GM19468 (cell line): ENCODE measurements at regions not wholly inside any gene's neighbourhood (a gene's known extent, or its start where the extent isn't known, plus 50 kb on each side); places are given as distances from the start of the nearest gene placed in this dataset.
"Not testable (repeated sequence)": the region's sequence is repeated elsewhere in the genome, so short reads cannot be mapped to it uniquely, and the experiment has no call there.

ENCODE experiments used
- ATAC-seq: cut with Tn5 transposase; IDR thresholded peaks from one replicate; pipeline ENCODE4 v1.9.1; 2021; ENCODE audit warnings: mild to moderate bottlenecking, moderate library complexity, moderate number of reproducible peaks; ENCODE audit not compliant: unreplicated experiment; ENCODE audit errors: extremely low read depth

GRCh38 chr6:100105919-100106529, 112.0 kb upstream of the MCHR2 start:
- ATAC-seq, result no peak

GRCh38 chr6:100105138-100105537, 111.1 kb upstream of the MCHR2 start:
- ATAC-seq, result no peak

- ATAC-seq, result no peak
These were observed 109.9 kb upstream of the MCHR2 start for GRCh38 chr6:100103931-100104330.

- ATAC-seq, result no peak
These were observed 109.2 kb upstream of the MCHR2 start for GRCh38 chr6:100103194-100103593.

DNA sequence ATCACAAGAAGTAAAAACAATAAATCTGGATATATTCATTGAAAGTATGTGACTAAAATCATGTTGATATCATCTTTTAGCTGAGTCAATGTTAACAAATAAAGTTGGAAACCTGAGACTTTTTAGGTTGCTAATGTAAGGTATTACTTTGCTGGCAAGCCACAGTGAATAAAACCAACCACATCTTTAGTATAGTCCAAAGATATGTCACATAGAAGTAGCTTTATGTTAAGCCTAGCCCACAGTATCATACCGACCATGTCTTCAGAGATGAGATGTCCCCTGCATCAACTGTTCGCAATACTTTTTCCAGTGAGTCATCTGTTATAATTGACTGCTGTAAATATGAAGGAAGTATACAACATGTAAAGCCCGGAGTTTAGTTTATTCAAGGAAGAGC, 107.6 kb upstream of the MCHR2 start:
- ATAC-seq, result no peak

DNA sequence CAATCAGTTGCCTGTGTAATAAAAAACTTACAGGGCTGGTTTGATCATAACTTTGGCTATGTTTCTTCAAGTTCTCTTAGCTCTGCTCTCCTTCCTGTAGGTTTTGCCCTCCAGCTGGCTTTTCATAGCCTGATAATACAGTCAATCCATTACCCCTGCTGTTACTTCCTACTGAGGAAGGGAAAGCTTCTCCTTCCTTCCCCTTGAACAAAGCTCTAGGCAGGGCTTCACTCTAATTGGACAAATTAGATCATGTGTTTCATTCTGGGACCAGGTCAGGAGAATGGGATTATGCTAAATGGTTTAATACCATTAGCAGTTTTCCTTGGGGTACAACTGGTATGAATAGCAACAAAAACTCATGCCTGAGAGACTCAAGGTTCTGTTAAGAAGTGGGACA, 106.8 kb upstream of the MCHR2 start:
- no peak for ATAC-seq

- no peak for ATAC-seq
These were observed 105.4 kb upstream of the MCHR2 start for GRCh38 chr6:100099189-100100074.

DNA sequence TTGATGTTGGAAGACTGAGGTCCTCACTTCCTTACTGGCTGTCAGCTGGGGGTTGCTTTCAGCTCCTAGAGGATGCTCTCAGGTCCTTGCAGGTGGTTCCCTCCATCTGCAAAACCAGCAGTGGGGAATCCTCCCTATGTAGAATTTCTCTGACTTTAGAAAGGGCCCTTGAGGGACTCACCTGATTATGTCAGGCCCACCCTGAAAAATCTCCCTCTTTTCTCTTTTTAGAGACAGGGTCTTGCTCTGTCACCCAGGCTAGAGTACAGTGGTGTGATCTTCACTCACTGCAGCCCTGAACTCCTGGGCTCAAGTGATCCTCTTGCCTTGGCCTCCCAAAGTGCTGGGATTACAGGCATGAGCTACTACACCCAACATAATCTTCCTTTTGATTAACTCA, 102.9 kb upstream of the MCHR2 start:
- ATAC-seq, result no peak

- no peak for ATAC-seq
These were observed 102.3 kb upstream of the MCHR2 start for GRCh38 chr6:100096341-100096740.

GRCh38 chr6:100093405-100093804, 99.4 kb upstream of the MCHR2 start:
- ATAC-seq, result no peak

DNA sequence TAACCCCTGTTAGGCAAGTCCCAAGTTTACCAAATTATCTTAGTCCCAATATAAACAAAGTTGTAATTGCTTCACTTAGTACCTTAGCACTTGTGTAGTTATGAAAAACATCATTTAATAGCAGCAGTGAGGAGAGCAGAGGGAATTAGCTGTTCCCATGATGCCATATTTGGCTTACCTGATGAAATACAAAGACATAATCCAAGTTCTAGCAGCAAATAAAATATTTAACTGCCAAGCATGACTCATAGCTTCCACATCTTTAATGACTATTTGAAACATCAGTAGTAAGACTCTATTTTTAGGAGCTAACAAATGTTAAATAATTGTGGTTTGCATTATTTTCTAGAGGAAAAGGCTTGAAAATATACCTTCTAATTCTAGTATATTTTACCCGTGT, 94.0 kb upstream of the MCHR2 start:
- ATAC-seq, result no peak

GRCh38 chr6:100084991-100085364, 91.0 kb upstream of the MCHR2 start:
- ATAC-seq, result no peak

DNA sequence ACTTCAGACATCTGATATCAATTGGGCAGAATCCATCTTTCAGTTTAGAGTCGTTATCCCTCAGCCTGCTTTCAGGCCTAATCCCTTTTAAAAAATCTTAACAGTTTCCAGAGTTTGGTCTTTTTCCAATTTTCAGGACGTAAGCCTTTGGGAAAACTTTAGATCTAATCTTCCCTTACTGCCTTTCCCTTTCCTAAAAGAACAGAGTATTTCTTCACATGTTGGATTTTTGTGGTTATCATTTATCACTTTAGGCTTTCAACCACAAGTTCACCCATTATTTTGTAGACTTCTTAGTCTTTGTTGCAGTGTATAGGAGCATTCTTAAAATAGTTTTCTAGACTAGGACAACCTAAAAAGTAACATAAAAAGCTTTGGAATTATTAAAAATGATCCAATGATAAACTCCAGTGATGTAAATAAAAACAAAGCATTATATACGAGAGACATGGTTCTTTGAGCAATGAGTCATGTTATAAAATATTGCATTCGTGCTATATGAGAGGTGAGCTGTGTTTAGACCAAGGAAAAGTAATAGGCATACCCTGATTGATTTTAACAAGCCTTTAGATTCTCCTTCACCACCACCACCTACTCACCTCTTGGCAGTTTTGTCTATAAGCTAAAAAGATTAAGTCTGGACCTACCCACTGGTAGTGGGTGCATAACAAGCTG, 90.4 kb upstream of the MCHR2 start:
- no peak for ATAC-seq

DNA sequence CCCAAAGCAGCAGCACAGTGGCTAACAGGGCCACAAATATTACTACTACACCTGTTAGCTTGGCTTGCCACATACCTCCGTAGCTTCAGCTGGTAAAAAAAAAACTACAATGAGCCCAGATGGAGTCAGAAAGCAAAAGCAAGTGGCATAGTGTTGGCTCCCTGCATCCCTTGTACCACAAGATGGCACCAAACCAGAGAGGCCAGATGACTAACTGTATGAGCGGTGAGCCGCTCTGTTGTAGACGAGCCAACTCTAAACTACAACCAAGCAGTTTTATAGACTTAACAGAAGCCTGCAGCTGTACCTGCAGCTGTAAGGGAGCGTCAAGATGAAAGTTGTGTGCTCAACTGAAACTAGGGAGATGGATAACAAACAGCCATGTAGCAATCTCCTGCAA, 84.5 kb upstream of the MCHR2 start:
- no peak for ATAC-seq

DNA sequence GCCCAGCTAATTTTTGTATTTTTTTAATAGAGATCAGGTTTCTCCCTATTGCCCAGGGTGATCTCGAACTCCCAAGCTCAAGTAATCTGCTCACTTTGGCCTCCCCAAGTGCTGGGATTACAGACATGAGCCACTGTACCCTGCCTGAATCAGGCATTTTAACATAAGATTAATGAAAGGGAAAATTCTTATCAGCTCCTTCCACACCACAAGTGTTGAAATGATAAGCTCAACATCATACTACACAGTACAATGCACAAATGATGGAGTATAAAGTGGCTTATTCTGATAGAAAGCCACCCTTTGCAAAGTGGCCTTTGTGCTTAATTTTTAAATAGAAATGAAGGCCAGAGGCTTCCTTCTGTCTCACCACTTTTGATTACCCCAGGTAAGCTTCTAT, 71.3 kb upstream of the MCHR2 start:
- no peak for ATAC-seq

GRCh38 chr6:100062621-100063020, 68.6 kb upstream of the MCHR2 start:
- no peak for ATAC-seq

GRCh38 chr6:100057941-100058340, 63.9 kb upstream of the MCHR2 start:
- no peak for ATAC-seq

- ATAC-seq, result no peak
These were observed 56.5 kb upstream of the MCHR2 start for GRCh38 chr6:100050550-100050949.

DNA sequence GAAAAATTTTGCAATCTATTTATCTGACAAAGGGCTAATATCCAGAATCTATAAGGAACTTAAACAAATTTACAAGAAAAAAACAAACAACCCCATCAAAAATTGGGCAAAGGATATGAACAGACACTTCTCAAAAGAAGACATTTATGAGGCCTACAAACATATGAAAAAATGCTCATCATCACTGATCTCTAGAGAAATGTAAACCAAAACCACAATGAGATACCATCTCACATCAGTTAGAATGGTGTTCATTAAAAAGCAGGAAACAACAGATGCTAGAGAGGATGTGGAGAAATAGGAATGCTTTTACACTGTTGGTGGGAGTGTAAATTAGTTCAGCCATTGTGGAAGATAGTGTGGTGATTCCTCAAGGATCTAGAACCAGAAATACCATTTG, 49.9 kb upstream of the MCHR2 start:
- ATAC-seq, result not testable (repeated sequence)
